ENCODE measurements at regions not wholly inside any gene's neighbourhood (a gene's known extent, or its start where the extent isn't known, plus 50 kb on each side); places are given as distances from the start of the nearest gene placed in this dataset.

DNA sequence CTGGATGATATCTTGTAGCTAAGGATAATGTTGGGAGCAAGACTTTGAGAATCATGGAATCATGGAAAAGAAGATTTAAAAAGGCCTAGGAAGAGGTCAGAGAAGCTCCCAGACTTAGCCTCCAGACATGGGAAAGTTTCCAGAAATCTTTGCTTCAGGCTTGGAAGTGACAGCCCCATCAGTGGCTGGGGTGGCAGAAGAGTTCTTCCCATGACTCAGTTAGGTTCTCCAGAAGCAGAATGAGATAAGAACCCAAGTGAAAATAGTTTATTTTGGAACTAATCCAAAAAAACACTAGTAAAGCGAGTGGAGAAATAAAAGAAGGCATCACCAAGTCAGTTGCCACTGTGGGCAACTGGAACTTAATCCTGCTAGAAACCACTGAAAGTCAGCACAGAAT is 506.9 kb downstream of the MID1IP1 start:
- no peaks in the 10 kb centered on the region for H3K4me1 ChIP-seq (ENCODE audit: low read depth, poor library complexity, severe bottlenecking)
- H4K20me1 ChIP-seq (ENCODE audit: insufficient read depth) = no peaks in the 10 kb centered on the region
- TF ChIP-seq, protein P1, sequence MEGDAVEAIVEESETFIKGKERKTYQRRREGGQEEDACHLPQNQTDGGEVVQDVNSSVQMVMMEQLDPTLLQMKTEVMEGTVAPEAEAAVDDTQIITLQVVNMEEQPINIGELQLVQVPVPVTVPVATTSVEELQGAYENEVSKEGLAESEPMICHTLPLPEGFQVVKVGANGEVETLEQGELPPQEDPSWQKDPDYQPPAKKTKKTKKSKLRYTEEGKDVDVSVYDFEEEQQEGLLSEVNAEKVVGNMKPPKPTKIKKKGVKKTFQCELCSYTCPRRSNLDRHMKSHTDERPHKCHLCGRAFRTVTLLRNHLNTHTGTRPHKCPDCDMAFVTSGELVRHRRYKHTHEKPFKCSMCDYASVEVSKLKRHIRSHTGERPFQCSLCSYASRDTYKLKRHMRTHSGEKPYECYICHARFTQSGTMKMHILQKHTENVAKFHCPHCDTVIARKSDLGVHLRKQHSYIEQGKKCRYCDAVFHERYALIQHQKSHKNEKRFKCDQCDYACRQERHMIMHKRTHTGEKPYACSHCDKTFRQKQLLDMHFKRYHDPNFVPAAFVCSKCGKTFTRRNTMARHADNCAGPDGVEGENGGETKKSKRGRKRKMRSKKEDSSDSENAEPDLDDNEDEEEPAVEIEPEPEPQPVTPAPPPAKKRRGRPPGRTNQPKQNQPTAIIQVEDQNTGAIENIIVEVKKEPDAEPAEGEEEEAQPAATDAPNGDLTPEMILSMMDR (conservative IDR thresholded peaks at IDR 0.05; ENCODE audit: low read depth, low read length) = no peak
- H3K9ac ChIP-seq = no peak overlapping the region
- no peak overlapping the region for H2AFZ ChIP-seq (ENCODE audit: low read depth)
- H3K27ac ChIP-seq = no peak overlapping the region
- no peaks in the 10 kb centered on the region for H3K27me3 ChIP-seq (ENCODE audit: insufficient read depth, low read depth)
- no peaks in the 10 kb centered on the region for H3K36me3 ChIP-seq (ENCODE audit: insufficient read depth)
- no peaks in the 10 kb centered on the region for H3K79me2 ChIP-seq (ENCODE audit: insufficient read depth, low read depth)
- no peak overlapping the region for H3K4me2 ChIP-seq
- no peak overlapping the region for H3K4me3 ChIP-seq (IDR thresholded peaks at IDR 0.05; ENCODE audit: insufficient read depth, low read depth, low read length)

DNA sequence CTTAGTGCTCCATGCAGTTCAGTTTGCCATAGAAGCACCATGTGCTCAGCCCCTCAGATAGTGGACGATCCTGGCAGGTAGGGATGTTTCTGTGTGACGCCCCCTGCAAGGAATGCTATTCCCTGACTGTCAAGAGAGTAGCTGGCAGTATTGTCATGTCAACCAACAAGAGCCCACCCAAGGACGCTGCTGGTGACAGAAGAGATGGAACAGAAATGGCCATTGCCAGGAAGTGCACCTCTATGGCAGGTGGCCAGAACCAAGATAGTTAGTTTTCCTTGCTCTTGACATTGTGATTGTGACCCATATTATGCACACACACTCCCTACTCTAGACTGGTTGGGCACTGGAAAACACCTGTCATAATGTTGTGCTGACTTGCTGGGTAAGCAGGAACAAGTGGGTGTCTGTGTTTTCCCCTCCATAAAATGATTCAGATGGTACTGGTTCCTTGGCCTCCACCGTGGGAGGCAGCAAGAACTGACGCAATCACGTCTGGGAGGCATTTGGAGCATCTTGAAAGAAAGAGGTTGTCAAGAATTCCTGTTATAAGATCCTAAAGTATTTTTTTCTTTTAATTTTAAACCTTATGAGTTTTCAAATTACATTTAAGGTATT is 507.9 kb downstream of the MID1IP1 start:
- H3K27ac ChIP-seq = no peak overlapping the region

DNA sequence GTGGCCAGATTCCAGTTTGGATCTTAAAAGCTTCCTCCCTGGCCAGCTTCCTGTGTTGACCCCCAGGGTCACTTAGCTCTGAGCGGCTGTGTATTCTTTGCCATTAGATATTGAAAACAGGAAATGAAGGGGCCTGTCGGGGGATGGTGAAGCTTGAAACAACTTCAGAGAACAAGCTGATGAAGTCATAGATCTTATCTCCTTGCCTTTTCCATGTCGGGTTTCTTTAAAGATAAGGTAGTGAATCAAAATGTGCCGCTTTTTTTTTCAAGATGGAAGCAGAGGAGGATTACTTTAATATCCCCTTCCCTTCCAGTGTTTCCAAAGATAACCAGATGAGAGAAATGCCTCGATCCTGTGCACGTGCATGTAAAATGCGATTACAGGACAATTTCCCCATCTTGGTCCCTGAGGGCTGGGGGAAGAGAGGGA is 508.5 kb downstream of the MID1IP1 start:
- H3K4me1 ChIP-seq (ENCODE audit: low read depth, poor library complexity, severe bottlenecking) = no peaks in the 10 kb centered on the region
- no peaks in the 10 kb centered on the region for H3K79me2 ChIP-seq (ENCODE audit: insufficient read depth, low read depth)
- H2AFZ ChIP-seq (ENCODE audit: low read depth) = no peak overlapping the region
- TF ChIP-seq, protein P1 (conservative IDR thresholded peaks at IDR 0.05; ENCODE audit: low read depth, low read length) = no peak
- H4K20me1 ChIP-seq (ENCODE audit: insufficient read depth) = no peaks in the 10 kb centered on the region
- H3K36me3 ChIP-seq (ENCODE audit: insufficient read depth) = no peaks in the 10 kb centered on the region
- no peak overlapping the region for H3K9ac ChIP-seq
- no peaks in the 10 kb centered on the region for H3K27me3 ChIP-seq (ENCODE audit: insufficient read depth, low read depth)
- no peak overlapping the region for H3K4me3 ChIP-seq (IDR thresholded peaks at IDR 0.05; ENCODE audit: insufficient read depth, low read depth, low read length)
- no peak overlapping the region for H3K4me2 ChIP-seq
- no peak overlapping the region for H3K27ac ChIP-seq

More for the DNA sequence above, 507.9 kb downstream of the MID1IP1 start:
- Histone ChIP-seq H3K79me2 (ENCODE audit: insufficient read depth, low read depth) (no peaks in the 10 kb centered on the region), H3K4me3 (IDR thresholded peaks at IDR 0.05; ENCODE audit: insufficient read depth, low read depth, low read length) (no peak overlapping the region), H2AFZ (ENCODE audit: low read depth) (no peak overlapping the region), H3K4me1 (ENCODE audit: low read depth, poor library complexity, severe bottlenecking) (no peaks in the 10 kb centered on the region), H3K4me2 (no peak overlapping the region), H3K9ac (no peak overlapping the region), H3K27me3 (ENCODE audit: insufficient read depth, low read depth) (no peaks in the 10 kb centered on the region), H3K36me3 (ENCODE audit: insufficient read depth) (no peaks in the 10 kb centered on the region), H4K20me1 (ENCODE audit: insufficient read depth) (no peaks in the 10 kb centered on the region)
- TF ChIP-seq, protein P1 (conservative IDR thresholded peaks at IDR 0.05; ENCODE audit: low read depth, low read length) = no peak

DNA sequence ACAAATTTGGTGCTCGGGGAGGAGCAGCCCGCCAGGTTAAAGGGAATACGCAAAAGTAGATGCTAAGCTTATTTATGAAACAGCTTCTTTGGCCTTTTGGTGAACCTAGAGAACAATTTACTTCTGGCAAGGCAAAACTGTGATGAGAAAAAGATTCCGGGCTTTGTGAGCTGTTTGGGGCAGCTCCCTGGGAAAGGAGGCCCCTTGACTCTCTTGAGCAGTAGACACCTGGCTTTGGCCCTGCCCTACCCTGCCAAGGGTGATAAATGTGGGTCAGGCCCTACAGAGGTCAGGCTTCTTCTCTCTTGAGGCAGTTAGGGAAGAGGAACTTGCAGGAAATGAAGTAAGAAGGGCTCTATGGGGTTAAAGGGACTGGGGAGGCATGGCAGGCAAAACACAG is 509.6 kb downstream of the MID1IP1 start:
- no peaks in the 10 kb centered on the region for H3K27me3 ChIP-seq (ENCODE audit: insufficient read depth, low read depth)
- H3K4me3 ChIP-seq (IDR thresholded peaks at IDR 0.05; ENCODE audit: insufficient read depth, low read depth, low read length) = no peak overlapping the region
- no peak overlapping the region for H3K27ac ChIP-seq
- TF ChIP-seq, protein P1 (conservative IDR thresholded peaks at IDR 0.05; ENCODE audit: low read depth, low read length) = no peak
- no peaks in the 10 kb centered on the region for H3K4me1 ChIP-seq (ENCODE audit: low read depth, poor library complexity, severe bottlenecking)
- H4K20me1 ChIP-seq (ENCODE audit: insufficient read depth) = no peaks in the 10 kb centered on the region
- no peaks in the 10 kb centered on the region for H3K36me3 ChIP-seq (ENCODE audit: insufficient read depth)
- H3K9ac ChIP-seq = no peak overlapping the region
- H3K4me2 ChIP-seq = no peak overlapping the region
- no peak overlapping the region for H2AFZ ChIP-seq (ENCODE audit: low read depth)
- H3K79me2 ChIP-seq (ENCODE audit: insufficient read depth, low read depth) = no peaks in the 10 kb centered on the region
